Gastroesophageal sphincter (tissue), 4 donors: ENCODE measurements at regions not wholly inside any gene's neighbourhood (a gene's known extent, or its start where the extent isn't known, plus 50 kb on each side); places are given as distances from the start of the nearest gene placed in this dataset.

Source experiments
- ATAC-seq: fragments of 150-250 bp; one replicate; pipeline ENCODE4 v1.9.1; 2016; ENCODE audit warnings: mild to moderate bottlenecking, moderate library complexity
- H3K27ac ChIP-seq, 4 donors: fragments of 200-600 bp; sonication (generic) in 3 of 4; 1 replicate in 3 of 4; 2 replicates in 1 of 4; pipeline ENCODE4 v1.5.1; 2016 to 2019
- H3K27me3 ChIP-seq: fragments of 200-600 bp; sonication (generic); one replicate; pipeline ENCODE4 v1.5.1; 2019
- H3K36me3 ChIP-seq, 2 donors: fragments of 200-600 bp; sonication (generic); one replicate each; pipeline ENCODE4 v1.5.1; 2019; ENCODE audit warnings: control low read depth in 1 of 2
- H3K4me1 ChIP-seq, 3 donors: fragments of 200-600 bp; sonication (generic); 1 replicate in 2 of 3; 2 replicates in 1 of 3; pipeline ENCODE4 v1.5.1; 2016 to 2019; ENCODE audit warnings: control low read depth in 2 of 3
- H3K4me3 ChIP-seq, 2 donors: fragments of 200-600 bp; sonication (generic); one replicate each; pipeline ENCODE4 v1.5.1; 2019; ENCODE audit warnings: mild to moderate bottlenecking in 1 of 2, moderate library complexity in 1 of 2
- H3K9me3 ChIP-seq, 3 donors: fragments of 200-600 bp; sonication (generic); one replicate each; pipeline ENCODE4 v1.5.1; 2017 to 2019; ENCODE audit warnings: control low read depth in 2 of 3
- CTCF ChIP-seq, 4 experiments: fragments of 200-600 bp in 2 of 4; fragments of 450-650 bp in 2 of 4; sonication (generic) in 1 of 4; IDR thresholded peaks; one replicate each; pipeline ENCODE4 v1.5.1; 2017 to 2019; ENCODE audit warnings: antibody characterized with exemption in 4 of 4, mild to moderate bottlenecking in 2 of 4, moderate library complexity in 2 of 4
- EP300 ChIP-seq: sonication (generic); formaldehyde crosslinking; IDR thresholded peaks from one replicate; pipeline ENCODE4 v1.6.1; 2017; ENCODE audit warnings: antibody characterized with exemption, mild to moderate bottlenecking
- POLR2A ChIP-seq, 2 donors: fragments of 450-650 bp; IDR thresholded peaks; one replicate each; pipeline ENCODE4 v1.6.1; 2017; ENCODE audit warnings: antibody characterized with exemption in 2 of 2, mild to moderate bottlenecking in 2 of 2, moderate library complexity in 1 of 2
- POLR2AphosphoS5 ChIP-seq: sonication (generic); formaldehyde crosslinking; IDR thresholded peaks from one replicate; pipeline ENCODE4 v1.6.1; 2017; ENCODE audit warnings: antibody characterized with exemption
- WGBS, 2 donors: methylation state at CpG; one replicate each; pipeline ENCODE4 v1.1.5; 2018; ENCODE audit warnings: low coverage in 1 of 2; 5-methylcytosine and 5-hydroxymethylcytosine counted together

- H3K9me3 ChIP-seq: no peaks in the 10 kb centered on the region
- H3K4me3 ChIP-seq: no peak overlapping the region
- no peaks in the 10 kb centered on the region for H3K4me1 ChIP-seq
- H3K27me3 ChIP-seq: no peaks in the 10 kb centered on the region
- no peaks in the 10 kb centered on the region for H3K36me3 ChIP-seq
- no peak overlapping the region for H3K27ac ChIP-seq
- no peak for TF ChIP-seq POLR2AphosphoS5
- TF ChIP-seq POLR2A (IDR thresholded peaks at IDR 0.05): no peak
- TF ChIP-seq CTCF (IDR thresholded peaks at IDR 0.05): no peak
- no peak for TF ChIP-seq EP300
- ATAC-seq: no peak
- 50 to 91% methylated on average over 1 of the region's 1 CpG for WGBS, 2 donors
Measured at GRCh38 chr16:52054326-52054725, 492.6 kb downstream of the TOX3 start.

DNA sequence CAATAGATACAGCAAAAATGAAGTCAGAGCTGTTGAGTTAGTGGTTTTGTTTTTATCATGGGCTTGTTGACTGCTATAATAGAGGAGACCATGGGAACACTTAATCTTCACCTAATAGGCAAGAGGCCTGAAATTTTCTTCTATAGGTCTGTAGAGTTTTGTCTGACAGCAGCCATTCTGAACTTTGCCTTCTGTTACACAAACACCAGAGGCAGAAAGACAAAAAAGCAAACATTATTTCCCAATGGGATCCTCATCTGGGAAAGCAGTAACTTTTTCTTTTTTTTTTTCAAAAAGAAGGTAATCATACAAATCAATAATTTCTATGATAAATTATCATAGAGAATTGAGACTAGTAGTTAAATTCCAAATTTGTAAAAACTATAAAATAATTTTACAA, 494.1 kb downstream of the TOX3 start:
- Histone ChIP-seq H3K27me3 (no peaks in the 10 kb centered on the region), H3K27ac (no peak overlapping the region), H3K4me3 (no peak overlapping the region), H3K9me3 (no peaks in the 10 kb centered on the region), H3K4me1 (no peaks in the 10 kb centered on the region), H3K36me3 (no peaks in the 10 kb centered on the region)
- no peak for TF ChIP-seq CTCF (IDR thresholded peaks at IDR 0.05)
- no peak for TF ChIP-seq POLR2AphosphoS5
- no peak for TF ChIP-seq POLR2A (IDR thresholded peaks at IDR 0.05)
- TF ChIP-seq EP300: no peak
- no peak for ATAC-seq

GRCh38 chr16:52051414-52052172, 495.4 kb downstream of the TOX3 start:
- Histone ChIP-seq H3K4me1 (no peaks in the 10 kb centered on the region), H3K9me3 (peaks cover 0 to 7% (median 0%) of the 10 kb centered on the region in 3 donors), H3K27me3 (no peaks in the 10 kb centered on the region), H3K27ac (no peak overlapping the region), H3K36me3 (no peaks in the 10 kb centered on the region), H3K4me3 (no peak overlapping the region)
- no peak for TF ChIP-seq EP300
- TF ChIP-seq POLR2A (IDR thresholded peaks at IDR 0.05): no peak
- no peak for TF ChIP-seq POLR2AphosphoS5
- no peak for TF ChIP-seq CTCF (IDR thresholded peaks at IDR 0.05)
- WGBS, 2 donors: 71 to 86% methylated on average over 1 of the region's 1 CpG
- ATAC-seq: no peak

GRCh38 chr16:52050418-52050817, 496.5 kb downstream of the TOX3 start:
- H3K27ac ChIP-seq: no peak overlapping the region
- no peak for TF ChIP-seq EP300
- TF ChIP-seq CTCF (IDR thresholded peaks at IDR 0.05): no peak
- no peak for TF ChIP-seq POLR2A (IDR thresholded peaks at IDR 0.05)
- no peak for TF ChIP-seq POLR2AphosphoS5
- H3K36me3 ChIP-seq: no peaks in the 10 kb centered on the region
- H3K27me3 ChIP-seq: no peaks in the 10 kb centered on the region
- ATAC-seq: no peak
- H3K4me3 ChIP-seq: no peak overlapping the region
- WGBS, 2 donors: 78 to 100% methylated on average over 1 to 2 of the region's 2 CpGs
- H3K9me3 ChIP-seq: peaks cover 0 to 19% (median 0%) of the 10 kb centered on the region in 3 donors
- no peaks in the 10 kb centered on the region for H3K4me1 ChIP-seq

- H3K36me3 ChIP-seq: no peaks in the 10 kb centered on the region
- no peak for ATAC-seq
- no peak for TF ChIP-seq POLR2A (IDR thresholded peaks at IDR 0.05)
- TF ChIP-seq EP300: no peak
- no peak for TF ChIP-seq CTCF (IDR thresholded peaks at IDR 0.05)
- no peak for TF ChIP-seq POLR2AphosphoS5
- H3K4me1 ChIP-seq: no peaks in the 10 kb centered on the region
- no peak overlapping the region for H3K27ac ChIP-seq
- no peak overlapping the region for H3K4me3 ChIP-seq
- WGBS, 2 donors: 34 to 39% methylated on average over 2 of the region's 2 CpGs
- no peaks in the 10 kb centered on the region for H3K27me3 ChIP-seq
- no peaks in the 10 kb centered on the region for H3K9me3 ChIP-seq
Measured at GRCh38 chr16:52035436-52035835, 511.5 kb downstream of the TOX3 start.
